Ishikawa (cell line): ENCODE measurements at regions not wholly inside any gene's neighbourhood (a gene's known extent, or its start where the extent isn't known, plus 50 kb on each side); places are given as distances from the start of the nearest gene placed in this dataset.

Experiments used
- CEBPB ChIP-seq: IDR thresholded peaks from 2 replicates; pipeline ENCODE4 v1.6.1; 2012
- CREB1 ChIP-seq: IDR thresholded peaks from 2 replicates; pipeline ENCODE4 v1.6.1; 2012; ENCODE audit warnings: low read depth
- EGR1 ChIP-seq: IDR thresholded peaks from 2 replicates; pipeline ENCODE4 v1.6.1; 2012
- EP300 ChIP-seq: IDR thresholded peaks from 2 replicates; pipeline ENCODE4 v1.6.1; 2012; ENCODE audit warnings: borderline replicate concordance
- FOXM1 ChIP-seq: IDR thresholded peaks from 2 replicates; pipeline ENCODE4 v1.6.1; 2012; ENCODE audit warnings: low read depth, borderline replicate concordance
- RAD21 ChIP-seq: IDR thresholded peaks from 2 replicates; pipeline ENCODE4 v1.6.1; 2012; ENCODE audit warnings: low read depth
- TAF1 ChIP-seq: IDR thresholded peaks from 2 replicates; pipeline ENCODE4 v1.6.1; 2012; ENCODE audit warnings: low read depth, mild to moderate bottlenecking
- TF ChIP-seq, protein P1 (sequence below): IDR thresholded peaks from 2 replicates; pipeline ENCODE4 v1.6.1; 2012
- TF ChIP-seq, protein P2 (sequence below): IDR thresholded peaks from 2 replicates; pipeline ENCODE4 v1.6.1; 2012; ENCODE audit warnings: low read depth, mild to moderate bottlenecking

DNA sequence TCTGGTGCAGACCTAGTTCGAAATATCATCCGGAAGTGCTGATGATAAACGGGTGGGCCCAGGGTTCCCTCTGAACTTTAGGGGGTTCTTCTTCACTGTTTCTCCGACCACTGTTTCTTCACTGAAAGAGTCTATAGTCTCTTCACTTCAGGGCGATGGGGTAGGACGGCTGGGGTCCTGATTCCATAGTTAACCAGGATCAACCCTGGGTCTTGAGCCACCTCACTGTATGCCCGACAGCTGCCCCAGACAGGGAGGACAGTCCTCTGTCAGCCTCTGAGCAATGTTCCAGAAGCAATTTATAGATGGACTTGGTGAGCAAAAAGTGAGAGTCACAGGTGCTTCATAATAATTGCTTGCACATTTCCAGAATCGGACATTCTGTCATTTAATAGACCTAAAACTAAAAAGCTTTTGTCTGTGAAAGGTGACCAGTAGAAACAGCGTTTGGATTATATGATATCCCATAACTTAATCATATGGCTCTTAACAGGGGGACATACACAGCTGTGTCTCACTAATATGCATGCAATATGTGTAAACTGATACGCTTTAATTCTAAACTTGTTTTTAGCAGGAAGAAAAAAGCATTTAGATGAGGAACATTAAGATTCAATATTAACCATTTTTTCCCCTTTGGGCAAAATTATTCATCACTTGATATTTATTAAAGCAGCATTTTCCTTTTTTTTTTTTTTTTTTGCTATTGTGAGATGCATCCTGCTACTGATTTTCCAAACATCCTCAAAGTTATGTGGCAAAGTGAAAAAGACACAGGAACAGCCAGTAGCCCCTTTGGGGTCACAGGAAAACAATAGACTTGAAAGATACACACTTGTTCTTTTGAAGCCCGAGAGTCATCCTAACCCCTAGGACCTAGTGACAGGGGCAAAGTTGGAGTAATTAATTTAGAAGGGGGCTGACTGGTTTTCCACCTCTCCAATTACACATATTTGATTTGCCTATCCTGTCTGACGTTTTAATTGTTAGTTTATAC lies 277.0 kb downstream of the ZNF536 start:
- TF ChIP-seq CREB1 (no peak), CEBPB (no peak), RAD21 (no peak), EGR1 (no peak), TAF1 (no peak), FOXM1 (no peak), EP300 (no peak)
- TF ChIP-seq, protein P1, sequence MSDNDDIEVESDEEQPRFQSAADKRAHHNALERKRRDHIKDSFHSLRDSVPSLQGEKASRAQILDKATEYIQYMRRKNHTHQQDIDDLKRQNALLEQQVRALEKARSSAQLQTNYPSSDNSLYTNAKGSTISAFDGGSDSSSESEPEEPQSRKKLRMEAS, result no peak
- TF ChIP-seq, protein P2, sequence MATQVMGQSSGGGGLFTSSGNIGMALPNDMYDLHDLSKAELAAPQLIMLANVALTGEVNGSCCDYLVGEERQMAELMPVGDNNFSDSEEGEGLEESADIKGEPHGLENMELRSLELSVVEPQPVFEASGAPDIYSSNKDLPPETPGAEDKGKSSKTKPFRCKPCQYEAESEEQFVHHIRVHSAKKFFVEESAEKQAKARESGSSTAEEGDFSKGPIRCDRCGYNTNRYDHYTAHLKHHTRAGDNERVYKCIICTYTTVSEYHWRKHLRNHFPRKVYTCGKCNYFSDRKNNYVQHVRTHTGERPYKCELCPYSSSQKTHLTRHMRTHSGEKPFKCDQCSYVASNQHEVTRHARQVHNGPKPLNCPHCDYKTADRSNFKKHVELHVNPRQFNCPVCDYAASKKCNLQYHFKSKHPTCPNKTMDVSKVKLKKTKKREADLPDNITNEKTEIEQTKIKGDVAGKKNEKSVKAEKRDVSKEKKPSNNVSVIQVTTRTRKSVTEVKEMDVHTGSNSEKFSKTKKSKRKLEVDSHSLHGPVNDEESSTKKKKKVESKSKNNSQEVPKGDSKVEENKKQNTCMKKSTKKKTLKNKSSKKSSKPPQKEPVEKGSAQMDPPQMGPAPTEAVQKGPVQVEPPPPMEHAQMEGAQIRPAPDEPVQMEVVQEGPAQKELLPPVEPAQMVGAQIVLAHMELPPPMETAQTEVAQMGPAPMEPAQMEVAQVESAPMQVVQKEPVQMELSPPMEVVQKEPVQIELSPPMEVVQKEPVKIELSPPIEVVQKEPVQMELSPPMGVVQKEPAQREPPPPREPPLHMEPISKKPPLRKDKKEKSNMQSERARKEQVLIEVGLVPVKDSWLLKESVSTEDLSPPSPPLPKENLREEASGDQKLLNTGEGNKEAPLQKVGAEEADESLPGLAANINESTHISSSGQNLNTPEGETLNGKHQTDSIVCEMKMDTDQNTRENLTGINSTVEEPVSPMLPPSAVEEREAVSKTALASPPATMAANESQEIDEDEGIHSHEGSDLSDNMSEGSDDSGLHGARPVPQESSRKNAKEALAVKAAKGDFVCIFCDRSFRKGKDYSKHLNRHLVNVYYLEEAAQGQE, result no peak
